Stimulated activated CD8-positive, alpha-beta memory T cell treated with anti-CD3 and anti-CD28 coated beads, Interleukin-12 subunit alpha, Interleukin-12 subunit beta, amount 100 ng/mL, for 24 hours (primary cell): ENCODE measurements at regions not wholly inside any gene's neighbourhood (a gene's known extent, or its start where the extent isn't known, plus 50 kb on each side); places are given as distances from the start of the nearest gene placed in this dataset.

Source experiments
- DNase-seq: peaks from one replicate; pipeline ENCODE4 v3.0.0-alpha.2; 2020; ENCODE audit errors: extremely low read depth

- no peak for DNase-seq
Observed at GRCh38 chr10:2981361-2981801, 86.0 kb upstream of the PFKP start.

- no peak for DNase-seq
Observed at GRCh38 chr10:2980791-2981360, 86.5 kb upstream of the PFKP start.

GRCh38 chr10:2980116-2980515 is 87.2 kb upstream of the PFKP start:
- DNase-seq: no peak

- no peak for DNase-seq
Observed at GRCh38 chr10:2979306-2979705, 88.0 kb upstream of the PFKP start.

GRCh38 chr10:2978574-2979273 is 88.6 kb upstream of the PFKP start:
- DNase-seq: no peak

GRCh38 chr10:2978111-2978510 is 89.2 kb upstream of the PFKP start:
- DNase-seq: no peak

GRCh38 chr10:2974503-2975207 is 92.7 kb upstream of the PFKP start:
- no peak for DNase-seq

- no peak for DNase-seq
Observed at GRCh38 chr10:2974083-2974482, 93.3 kb upstream of the PFKP start.

- no peak for DNase-seq
Observed at GRCh38 chr10:2972810-2973209, 94.5 kb upstream of the PFKP start.

- no peak for DNase-seq
Observed at GRCh38 chr10:2972216-2972615, 95.1 kb upstream of the PFKP start.

GRCh38 chr10:2970190-2970823 is 97.0 kb upstream of the PFKP start:
- DNase-seq: no peak

- no peak for DNase-seq
Observed at GRCh38 chr10:2968401-2969058, 98.8 kb upstream of the PFKP start.

GRCh38 chr10:2966134-2966533 is 101.2 kb upstream of the PFKP start:
- no peak for DNase-seq

GRCh38 chr10:2964632-2965296 is 102.6 kb upstream of the PFKP start:
- DNase-seq: no peak

GRCh38 chr10:2963889-2964631 is 103.3 kb upstream of the PFKP start:
- DNase-seq: no peak

- DNase-seq: no peak
Observed at GRCh38 chr10:2962194-2962593, 105.2 kb upstream of the PFKP start.

- no peak for DNase-seq
Observed at GRCh38 chr10:2958659-2959058, 108.7 kb upstream of the PFKP start.

GRCh38 chr10:2957785-2958184 is 109.6 kb upstream of the PFKP start:
- DNase-seq: no peak

GRCh38 chr10:2955064-2955463 is 112.3 kb upstream of the PFKP start:
- DNase-seq: no peak

- DNase-seq: no peak
Observed at GRCh38 chr10:2953495-2953894, 113.9 kb upstream of the PFKP start.
